ENCODE measurements at regions not wholly inside any gene's neighbourhood (a gene's known extent, or its start where the extent isn't known, plus 50 kb on each side); places are given as distances from the start of the nearest gene placed in this dataset.

DNA sequence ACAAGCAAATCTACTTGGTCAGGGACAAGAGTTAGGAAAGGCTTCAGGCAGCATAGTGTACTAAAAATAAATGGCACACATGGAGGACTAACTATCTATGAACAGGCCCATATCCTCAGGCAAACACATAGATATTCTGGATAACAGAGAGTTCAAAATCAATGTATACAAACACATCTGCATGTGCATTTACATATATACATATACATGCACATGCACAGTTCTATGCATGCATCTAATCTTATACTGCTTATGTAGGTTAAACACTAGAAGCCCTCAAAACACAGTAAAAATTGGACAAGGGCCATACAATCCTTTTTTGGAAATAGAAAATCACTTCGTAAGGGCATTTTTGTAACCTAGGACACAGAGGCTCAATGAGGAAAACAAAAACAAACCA, 458.0 kb upstream of the CXorf51B start (continued):
- no peak for TF ChIP-seq SAP130 (CRISPR knock-in tag; IDR thresholded peaks at IDR 0.05; ENCODE audit: low read depth)

DNA sequence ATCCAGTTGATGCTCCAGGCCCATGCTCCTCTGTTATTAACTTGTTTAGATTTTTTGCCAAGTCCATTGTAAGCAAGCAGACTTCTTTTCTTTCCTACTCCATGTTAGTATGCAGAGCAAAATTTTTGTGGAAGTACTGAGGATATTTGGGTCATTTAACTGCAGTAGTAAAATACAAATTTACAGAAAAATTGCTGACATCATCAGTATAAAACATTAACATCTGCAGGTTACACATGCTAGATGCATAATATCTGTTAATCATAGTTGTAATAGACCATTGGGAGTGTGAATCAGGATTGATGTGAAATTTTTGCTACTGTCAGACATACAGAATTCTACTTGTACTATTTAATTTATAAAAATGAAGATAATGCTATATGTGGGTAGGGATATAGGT, 454.1 kb upstream of the CXorf51B start:
- intact Hi-C loops (cut with micrococcal nuclease; ENCODE audit: unreplicated experiment) (no loop called here), in situ Hi-C loops (cut with HindIII; ENCODE audit: extremely low pct_ligation_motif_present, low pct_unique_long_range_greater_than_20kb) (no loop called here)
- Histone ChIP-seq H3K9ac (ENCODE audit: insufficient read depth, low read depth, low read length) (no peak overlapping the region), H3K4me3 (replicated peaks in 1 of 3; ENCODE audit: insufficient read depth in 1 of 3, low read depth in 2 of 3, low read length in 3 of 3) (no peak overlapping the region), H3K27ac (ENCODE audit: extremely low read length, insufficient read depth, low read length) (no peak overlapping the region), H2AFZ (ENCODE audit: low read length) (no peak overlapping the region), H3K36me3 (replicated peaks in 1 of 2; ENCODE audit: control insufficient read depth in 1 of 2, insufficient read depth in 2 of 2, low read length in 2 of 2) (no peaks in the 10 kb centered on the region), H3K4me2 (ENCODE audit: low read depth, low read length) (no peak overlapping the region), H4K20me1 (ENCODE audit: insufficient read depth, low read length) (no peaks in the 10 kb centered on the region), H3K27me3 (ENCODE audit: control insufficient read depth in 1 of 2, insufficient read depth in 2 of 2, low read length in 2 of 2) (no peaks in the 10 kb centered on the region), H3K4me1 (ENCODE audit: insufficient read depth, low read length) (no peaks in the 10 kb centered on the region), H3K9me3 (ENCODE audit: low read length) (peaks cover 70% of the 10 kb centered on the region), H3K79me2 (ENCODE audit: insufficient read depth, low read length) (no peaks in the 10 kb centered on the region)
- POLR2A ChIA-PET: no interaction called here
- no peak for FAIRE-seq
- no peak for DNase-seq (ENCODE audit: low spot score)
- no TSS peak for BruUV-seq (replicated peaks)
- no peak for ATAC-seq
- TF ChIP-seq ZNF251 (CRISPR knock-in tag; IDR thresholded peaks at IDR 0.05) (no peak), MAFF (IDR thresholded peaks at IDR 0.05; ENCODE audit: low read depth, low read length) (peak; percentile 91), MAFK (conservative IDR thresholded peaks at IDR 0.05 in 1 of 2, IDR thresholded peaks at IDR 0.05 in 1 of 2; ENCODE audit: low read length in 2 of 2) (peak; percentile 75 to 93), PITX1 (CRISPR knock-in tag; IDR thresholded peaks at IDR 0.05) (no peak)
- TF ChIP-seq, protein P1, sequence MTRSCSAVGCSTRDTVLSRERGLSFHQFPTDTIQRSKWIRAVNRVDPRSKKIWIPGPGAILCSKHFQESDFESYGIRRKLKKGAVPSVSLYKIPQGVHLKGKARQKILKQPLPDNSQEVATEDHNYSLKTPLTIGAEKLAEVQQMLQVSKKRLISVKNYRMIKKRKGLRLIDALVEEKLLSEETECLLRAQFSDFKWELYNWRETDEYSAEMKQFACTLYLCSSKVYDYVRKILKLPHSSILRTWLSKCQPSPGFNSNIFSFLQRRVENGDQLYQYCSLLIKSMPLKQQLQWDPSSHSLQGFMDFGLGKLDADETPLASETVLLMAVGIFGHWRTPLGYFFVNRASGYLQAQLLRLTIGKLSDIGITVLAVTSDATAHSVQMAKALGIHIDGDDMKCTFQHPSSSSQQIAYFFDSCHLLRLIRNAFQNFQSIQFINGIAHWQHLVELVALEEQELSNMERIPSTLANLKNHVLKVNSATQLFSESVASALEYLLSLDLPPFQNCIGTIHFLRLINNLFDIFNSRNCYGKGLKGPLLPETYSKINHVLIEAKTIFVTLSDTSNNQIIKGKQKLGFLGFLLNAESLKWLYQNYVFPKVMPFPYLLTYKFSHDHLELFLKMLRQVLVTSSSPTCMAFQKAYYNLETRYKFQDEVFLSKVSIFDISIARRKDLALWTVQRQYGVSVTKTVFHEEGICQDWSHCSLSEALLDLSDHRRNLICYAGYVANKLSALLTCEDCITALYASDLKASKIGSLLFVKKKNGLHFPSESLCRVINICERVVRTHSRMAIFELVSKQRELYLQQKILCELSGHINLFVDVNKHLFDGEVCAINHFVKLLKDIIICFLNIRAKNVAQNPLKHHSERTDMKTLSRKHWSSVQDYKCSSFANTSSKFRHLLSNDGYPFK (CRISPR knock-in tag; IDR thresholded peaks at IDR 0.05; ENCODE audit: borderline replicate concordance): no peak
- CTCF ChIA-PET (ENCODE audit: low intra/inter-chr PET ratio, low total read pairs): no interaction called here

All from HepG2 (cell line).